ENCODE measurements at regions not wholly inside any gene's neighbourhood (a gene's known extent, or its start where the extent isn't known, plus 50 kb on each side); places are given as distances from the start of the nearest gene placed in this dataset.

GRCh38 chr15:35937380-35937779 is 391.4 kb upstream of the DPH6 start:
- Mint-ChIP-seq H3K36me3 (ENCODE audit: low read depth, unreplicated experiment) (no peaks in the 10 kb centered on the region), H3K27ac (ENCODE audit: unreplicated experiment) (no peak overlapping the region), H3K9me3 (ENCODE audit: unreplicated experiment) (no peaks in the 10 kb centered on the region), H3K27me3 (ENCODE audit: unreplicated experiment) (no peaks in the 10 kb centered on the region), H3K4me3 (ENCODE audit: unreplicated experiment) (no peak overlapping the region), H3K4me1 (ENCODE audit: unreplicated experiment) (no peaks in the 10 kb centered on the region)
- no peak for DNase-seq (ENCODE audit: low spot score)
- TF ChIP-seq CTCF (IDR thresholded peaks at IDR 0.05; ENCODE audit: unreplicated experiment) = no peak

- TF ChIP-seq CTCF (IDR thresholded peaks at IDR 0.05; ENCODE audit: unreplicated experiment) = no peak
- no peaks in the 10 kb centered on the region for H3K9me3 Mint-ChIP-seq (ENCODE audit: unreplicated experiment)
- H3K4me3 Mint-ChIP-seq (ENCODE audit: unreplicated experiment) = no peak overlapping the region
- no peak for DNase-seq (ENCODE audit: low spot score)
- no peaks in the 10 kb centered on the region for H3K36me3 Mint-ChIP-seq (ENCODE audit: low read depth, unreplicated experiment)
- no peaks in the 10 kb centered on the region for H3K27me3 Mint-ChIP-seq (ENCODE audit: unreplicated experiment)
- H3K27ac Mint-ChIP-seq (ENCODE audit: unreplicated experiment) = no peak overlapping the region
- no peaks in the 10 kb centered on the region for H3K4me1 Mint-ChIP-seq (ENCODE audit: unreplicated experiment)
These were observed 399.1 kb upstream of the DPH6 start for GRCh38 chr15:35944945-35945585.

GRCh38 chr15:35953424-35953823 is 407.5 kb upstream of the DPH6 start:
- H3K36me3 Mint-ChIP-seq (ENCODE audit: low read depth, unreplicated experiment) = no peaks in the 10 kb centered on the region
- H3K4me3 Mint-ChIP-seq (ENCODE audit: unreplicated experiment) = no peak overlapping the region
- no peak overlapping the region for H3K27ac Mint-ChIP-seq (ENCODE audit: unreplicated experiment)
- peaks cover 3% of the 10 kb centered on the region for H3K4me1 Mint-ChIP-seq (ENCODE audit: unreplicated experiment)
- no peak for DNase-seq (ENCODE audit: low spot score)
- H3K27me3 Mint-ChIP-seq (ENCODE audit: unreplicated experiment) = no peaks in the 10 kb centered on the region
- H3K9me3 Mint-ChIP-seq (ENCODE audit: unreplicated experiment) = no peaks in the 10 kb centered on the region
- no peak for TF ChIP-seq CTCF (IDR thresholded peaks at IDR 0.05; ENCODE audit: unreplicated experiment)

- TF ChIP-seq CTCF (IDR thresholded peaks at IDR 0.05; ENCODE audit: unreplicated experiment) = no peak
- no peak overlapping the region for H3K27ac Mint-ChIP-seq (ENCODE audit: unreplicated experiment)
- H3K36me3 Mint-ChIP-seq (ENCODE audit: low read depth, unreplicated experiment) = no peaks in the 10 kb centered on the region
- H3K9me3 Mint-ChIP-seq (ENCODE audit: unreplicated experiment) = no peaks in the 10 kb centered on the region
- no peak overlapping the region for H3K4me3 Mint-ChIP-seq (ENCODE audit: unreplicated experiment)
- peaks cover 3% of the 10 kb centered on the region for H3K4me1 Mint-ChIP-seq (ENCODE audit: unreplicated experiment)
- H3K27me3 Mint-ChIP-seq (ENCODE audit: unreplicated experiment) = no peaks in the 10 kb centered on the region
- DNase-seq (ENCODE audit: low spot score) = no peak
These were observed 410.1 kb upstream of the DPH6 start for GRCh38 chr15:35956056-35956455.

GRCh38 chr15:35958021-35958420 is 412.1 kb upstream of the DPH6 start:
- H3K27me3 Mint-ChIP-seq (ENCODE audit: unreplicated experiment) = peaks cover 2% of the 10 kb centered on the region
- DNase-seq (ENCODE audit: low spot score) = no peak
- no peaks in the 10 kb centered on the region for H3K36me3 Mint-ChIP-seq (ENCODE audit: low read depth, unreplicated experiment)
- no peak for TF ChIP-seq CTCF (IDR thresholded peaks at IDR 0.05; ENCODE audit: unreplicated experiment)
- peaks cover 3% of the 10 kb centered on the region for H3K4me1 Mint-ChIP-seq (ENCODE audit: unreplicated experiment)
- no peak overlapping the region for H3K27ac Mint-ChIP-seq (ENCODE audit: unreplicated experiment)
- no peaks in the 10 kb centered on the region for H3K9me3 Mint-ChIP-seq (ENCODE audit: unreplicated experiment)
- no peak overlapping the region for H3K4me3 Mint-ChIP-seq (ENCODE audit: unreplicated experiment)
